ENCODE measurements at regions not wholly inside any gene's neighbourhood (a gene's known extent, or its start where the extent isn't known, plus 50 kb on each side); places are given as distances from the start of the nearest gene placed in this dataset.

DNA sequence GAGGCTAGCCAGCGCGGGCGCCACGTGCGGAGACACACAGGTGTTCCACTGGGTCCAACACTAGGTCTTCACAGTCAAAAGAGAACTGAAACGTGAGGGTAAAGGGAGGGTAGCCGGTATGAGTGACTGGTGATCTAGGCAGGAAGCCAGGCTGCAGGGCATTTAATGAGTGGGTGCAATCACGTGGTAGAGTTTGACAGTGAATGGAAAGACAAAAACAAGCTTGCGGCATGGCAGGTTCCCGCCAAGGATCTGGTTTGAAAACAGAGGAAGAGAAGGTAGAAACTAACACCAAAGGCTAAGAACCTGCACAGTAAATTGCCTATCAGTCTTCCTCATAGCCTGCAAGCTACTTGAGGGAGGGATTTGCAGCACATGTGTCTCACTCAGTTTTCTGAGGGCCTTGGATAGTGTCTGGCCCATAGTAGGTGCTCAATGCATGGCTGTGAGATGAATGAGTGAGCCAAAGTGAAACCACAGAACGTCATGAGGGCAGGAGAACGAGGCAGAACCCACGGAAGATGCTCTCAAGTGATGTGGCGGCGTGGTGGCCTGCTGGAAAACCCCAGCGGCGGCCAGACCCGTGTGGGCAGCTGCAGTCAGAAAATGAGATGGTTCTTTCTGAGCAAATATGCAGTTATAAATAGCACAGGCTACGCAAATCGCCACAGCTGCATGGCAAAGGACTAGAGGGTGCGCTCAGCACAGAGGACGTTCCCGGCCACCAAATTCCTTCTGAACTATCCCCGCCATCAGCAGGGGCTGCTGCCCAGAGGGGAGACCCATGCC lies 183.6 kb upstream of the NFE2L3 start:
- TF ChIP-seq, protein P1, sequence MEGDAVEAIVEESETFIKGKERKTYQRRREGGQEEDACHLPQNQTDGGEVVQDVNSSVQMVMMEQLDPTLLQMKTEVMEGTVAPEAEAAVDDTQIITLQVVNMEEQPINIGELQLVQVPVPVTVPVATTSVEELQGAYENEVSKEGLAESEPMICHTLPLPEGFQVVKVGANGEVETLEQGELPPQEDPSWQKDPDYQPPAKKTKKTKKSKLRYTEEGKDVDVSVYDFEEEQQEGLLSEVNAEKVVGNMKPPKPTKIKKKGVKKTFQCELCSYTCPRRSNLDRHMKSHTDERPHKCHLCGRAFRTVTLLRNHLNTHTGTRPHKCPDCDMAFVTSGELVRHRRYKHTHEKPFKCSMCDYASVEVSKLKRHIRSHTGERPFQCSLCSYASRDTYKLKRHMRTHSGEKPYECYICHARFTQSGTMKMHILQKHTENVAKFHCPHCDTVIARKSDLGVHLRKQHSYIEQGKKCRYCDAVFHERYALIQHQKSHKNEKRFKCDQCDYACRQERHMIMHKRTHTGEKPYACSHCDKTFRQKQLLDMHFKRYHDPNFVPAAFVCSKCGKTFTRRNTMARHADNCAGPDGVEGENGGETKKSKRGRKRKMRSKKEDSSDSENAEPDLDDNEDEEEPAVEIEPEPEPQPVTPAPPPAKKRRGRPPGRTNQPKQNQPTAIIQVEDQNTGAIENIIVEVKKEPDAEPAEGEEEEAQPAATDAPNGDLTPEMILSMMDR (IDR thresholded peaks at IDR 0.05) = no peak
- no peak for TF ChIP-seq POLR2A (IDR thresholded peaks at IDR 0.05)
